HG03432 (cell line): ENCODE measurements at regions not wholly inside any gene's neighbourhood (a gene's known extent, or its start where the extent isn't known, plus 50 kb on each side); places are given as distances from the start of the nearest gene placed in this dataset.
A peak's percentile ranks its signal among the peaks of the same experiment; 100 is the strongest.

ENCODE experiments used
- ATAC-seq: cut with Tn5 transposase; IDR thresholded peaks from one replicate; pipeline ENCODE4 v1.9.1; 2021; ENCODE audit warnings: mild to moderate bottlenecking, moderate library complexity; ENCODE audit not compliant: unreplicated experiment

- no peak for ATAC-seq
Observed at GRCh38 chr6:124877468-124877867, 84.8 kb upstream of the RNF217 start.

DNA sequence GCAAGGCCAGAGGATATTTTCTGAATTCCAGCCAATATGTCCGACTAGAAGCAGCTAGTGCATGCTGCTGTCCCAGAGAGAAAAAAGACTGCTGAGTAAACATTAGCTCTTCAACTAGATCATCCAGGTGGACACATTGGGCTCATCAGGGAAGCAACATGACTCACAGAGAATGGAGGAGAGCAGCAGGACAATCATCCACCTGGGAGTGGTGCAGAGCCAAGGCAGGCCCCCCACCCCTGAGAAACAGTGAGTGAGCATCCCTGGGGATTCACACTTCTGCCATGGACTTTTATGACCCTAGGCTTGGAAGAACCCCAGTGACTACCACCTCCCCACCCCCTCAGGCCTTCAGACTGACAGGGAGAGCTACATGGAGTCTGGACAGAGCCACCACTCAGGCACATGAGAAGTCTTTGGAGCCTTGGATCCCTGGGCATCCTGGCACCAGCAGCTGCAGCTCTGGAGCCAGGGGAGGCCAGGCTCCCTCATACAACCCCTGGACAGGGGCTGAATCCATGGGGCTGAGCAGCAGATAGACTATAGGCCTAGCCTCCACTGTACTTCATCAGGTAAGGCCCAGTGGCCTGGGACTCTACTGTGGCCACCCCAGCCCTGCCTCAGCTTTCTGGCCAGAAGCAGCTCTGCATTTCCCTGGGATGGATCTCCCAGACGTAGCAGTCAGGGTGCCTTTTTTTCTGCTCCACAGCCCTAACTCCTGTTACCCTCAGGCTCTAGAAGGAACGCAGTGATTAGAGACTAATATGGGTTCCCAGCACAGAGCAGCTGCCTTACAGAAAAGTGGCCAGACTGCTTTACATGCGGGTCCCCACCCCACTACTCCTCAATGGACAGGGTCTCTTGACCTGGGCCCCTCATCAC lies 82.9 kb upstream of the RNF217 start:
- ATAC-seq, result no peak

DNA sequence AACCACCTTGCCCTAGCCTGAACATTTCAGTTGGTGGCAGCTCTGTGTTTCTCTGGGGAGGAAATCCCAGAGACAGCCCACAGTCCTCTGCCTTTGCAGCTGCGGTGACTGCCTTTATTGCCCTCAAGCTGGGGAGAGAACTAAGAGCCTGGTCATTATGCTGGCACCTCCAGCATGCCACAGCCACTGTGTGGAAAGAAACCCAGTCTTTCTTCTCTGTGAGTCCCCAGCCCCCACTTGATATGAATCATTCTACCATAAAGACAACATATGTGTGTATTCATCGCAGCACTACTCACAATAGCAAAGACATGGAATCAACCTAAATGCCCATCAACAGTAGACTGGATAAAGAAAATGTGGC lies 82.3 kb upstream of the RNF217 start:
- no peak for ATAC-seq

DNA sequence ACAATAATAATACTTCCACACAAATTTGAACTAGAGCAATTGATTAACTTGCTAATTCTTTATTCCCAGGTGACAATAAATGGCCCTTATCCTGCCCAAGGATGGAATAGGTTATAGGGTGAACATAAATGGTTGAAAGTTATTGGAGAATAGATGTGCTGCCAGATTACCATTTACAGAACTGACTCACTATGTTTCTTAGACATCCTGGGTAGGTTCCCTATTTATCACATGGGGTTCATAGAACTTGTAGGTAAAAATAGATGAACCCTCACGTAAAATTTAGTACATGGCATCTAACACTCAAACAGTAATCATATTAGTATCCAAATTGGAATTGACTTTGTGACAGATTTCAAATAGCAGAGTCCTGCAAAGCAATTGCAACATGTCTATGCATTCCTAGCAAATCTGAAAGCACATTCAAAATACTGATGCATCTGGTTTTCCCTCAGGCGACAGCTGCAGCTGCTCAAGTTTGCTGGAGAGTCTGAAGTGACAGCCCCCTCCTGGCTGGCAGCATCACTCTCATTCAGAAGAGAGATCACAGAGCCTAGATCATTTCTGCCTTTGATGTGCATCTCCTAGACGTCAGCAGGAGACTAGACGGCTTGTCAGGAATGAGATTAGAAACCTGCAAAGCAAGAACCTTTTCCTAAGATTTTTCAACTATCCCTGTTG lies 80.2 kb upstream of the RNF217 start:
- ATAC-seq, result peak; percentile 73

- ATAC-seq, result no peak
Observed at GRCh38 chr6:124882579-124883393, 79.5 kb upstream of the RNF217 start.

GRCh38 chr6:124885171-124885570 lies 77.1 kb upstream of the RNF217 start:
- no peak for ATAC-seq

DNA sequence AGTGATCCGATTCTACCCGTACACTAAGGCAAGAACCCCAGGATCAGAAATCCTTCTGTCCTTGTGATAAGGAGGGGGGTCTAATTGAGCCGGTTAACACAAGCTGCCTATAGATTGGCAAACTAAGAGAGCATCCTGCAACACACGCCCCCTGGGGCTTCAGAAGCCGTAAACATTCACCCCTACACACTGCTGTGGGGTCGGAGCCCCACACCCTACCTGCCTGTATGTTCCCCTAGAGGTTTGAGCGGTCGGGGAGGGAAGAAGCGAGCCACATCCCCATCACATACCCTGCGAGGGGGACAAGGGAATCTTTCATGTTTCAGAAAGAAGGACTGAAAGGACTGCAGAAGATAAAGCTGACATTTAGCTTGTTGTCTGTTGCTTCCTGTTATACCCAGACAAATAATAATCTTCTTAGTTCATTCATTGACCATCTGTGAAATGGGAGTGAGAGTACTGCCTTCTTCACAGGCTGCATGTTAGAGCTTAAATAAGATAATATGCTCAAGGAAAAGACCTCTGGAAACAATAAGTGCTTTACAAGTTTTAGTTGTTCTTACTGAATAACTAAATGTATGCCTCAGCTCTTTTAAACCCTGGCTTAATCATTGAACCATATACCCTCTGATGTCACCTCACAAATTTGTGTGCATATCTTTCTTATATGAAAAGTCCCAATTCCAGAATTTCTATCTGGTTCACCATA lies 74.2 kb upstream of the RNF217 start:
- ATAC-seq, result peak; percentile 22

GRCh38 chr6:124888581-124889371 lies 73.5 kb upstream of the RNF217 start:
- peak; percentile 60 for ATAC-seq

- ATAC-seq, result no peak
Observed at GRCh38 chr6:124901084-124901483, 61.2 kb upstream of the RNF217 start.

GRCh38 chr6:124903797-124904196 lies 58.4 kb upstream of the RNF217 start:
- ATAC-seq, result no peak

DNA sequence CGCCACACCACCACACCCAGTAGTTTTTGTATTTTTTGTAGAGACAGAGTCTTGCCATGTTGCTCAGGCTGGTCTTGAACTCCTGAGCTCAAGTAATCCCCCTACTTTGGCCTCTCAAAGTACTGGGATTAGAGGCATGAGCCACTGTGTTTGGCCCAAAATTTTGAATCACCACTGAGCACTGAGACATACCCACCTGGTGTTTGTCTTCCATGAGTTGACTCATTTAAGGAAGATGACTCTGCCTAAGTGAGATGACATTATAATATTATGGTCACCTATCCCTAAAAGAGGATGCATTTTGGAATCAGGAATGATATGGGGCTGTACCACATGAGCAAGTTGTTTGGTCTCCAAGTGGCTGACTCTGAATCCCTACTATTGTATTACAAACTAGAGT lies 54.6 kb upstream of the RNF217 start:
- no peak for ATAC-seq
